G401.6 (cell line): ENCODE measurements at regions not wholly inside any gene's neighbourhood (a gene's known extent, or its start where the extent isn't known, plus 50 kb on each side); places are given as distances from the start of the nearest gene placed in this dataset.
"Not testable (repeated sequence)": the region's sequence is repeated elsewhere in the genome, so short reads cannot be mapped to it uniquely, and the experiment has no call there.

Experiments used
- FAIRE-seq: peaks from 2 replicates; lab custom pipeline; 2012; peaks lifted over from hg19 to GRCh38; lab: Jason Lieb, UNC

- no peak for FAIRE-seq
Observed at GRCh38 chr14:40691066-40691465, 915.6 kb upstream of the LRFN5 start.

GRCh38 chr14:40685764-40686163 lies 920.9 kb upstream of the LRFN5 start:
- no peak for FAIRE-seq

GRCh38 chr14:40684328-40684727 lies 922.3 kb upstream of the LRFN5 start:
- no peak for FAIRE-seq

GRCh38 chr14:40682131-40682913 lies 924.4 kb upstream of the LRFN5 start:
- no peak for FAIRE-seq

- FAIRE-seq = no peak
Observed at GRCh38 chr14:40679256-40679655, 927.4 kb upstream of the LRFN5 start.

- not testable (repeated sequence) for FAIRE-seq
Observed at GRCh38 chr14:40677206-40677605, 929.5 kb upstream of the LRFN5 start.

GRCh38 chr14:40674502-40674901 lies 932.2 kb upstream of the LRFN5 start:
- no peak for FAIRE-seq

- FAIRE-seq = no peak
Observed at GRCh38 chr14:40656311-40656710, 950.4 kb upstream of the LRFN5 start.

- FAIRE-seq = no peak
Observed at GRCh38 chr14:40652089-40652691, 954.5 kb upstream of the LRFN5 start.

- no peak for FAIRE-seq
Observed at GRCh38 chr14:40630471-40630870, 976.2 kb upstream of the LRFN5 start.

- not testable (repeated sequence) for FAIRE-seq
Observed at GRCh38 chr14:40629551-40630137, 977.0 kb upstream of the LRFN5 start.

- no peak for FAIRE-seq
Observed at GRCh38 chr14:40629144-40629543, 977.5 kb upstream of the LRFN5 start.

GRCh38 chr14:40623643-40624042 lies 983.0 kb upstream of the LRFN5 start:
- no peak for FAIRE-seq

- no peak for FAIRE-seq
Observed at GRCh38 chr14:40618225-40618898, 988.3 kb upstream of the LRFN5 start.

GRCh38 chr14:40616579-40616978 lies 990.1 kb upstream of the LRFN5 start:
- no peak for FAIRE-seq

- no peak for FAIRE-seq
Observed at GRCh38 chr14:40601063-40601462, 1005.6 kb upstream of the LRFN5 start.

- no peak for FAIRE-seq
Observed at GRCh38 chr14:40599725-40600124, 1007.0 kb upstream of the LRFN5 start.

- no peak for FAIRE-seq
Observed at GRCh38 chr14:40581264-40581663, 1025.4 kb upstream of the LRFN5 start.

GRCh38 chr14:40576880-40577478 lies 1029.7 kb upstream of the LRFN5 start:
- no peak for FAIRE-seq

GRCh38 chr14:40574780-40575179 lies 1031.9 kb upstream of the LRFN5 start:
- no peak for FAIRE-seq

GRCh38 chr14:40525314-40525713 lies 1081.4 kb upstream of the LRFN5 start:
- FAIRE-seq = no peak

- no peak for FAIRE-seq
Observed at GRCh38 chr14:40523123-40523522, 1083.6 kb upstream of the LRFN5 start.

GRCh38 chr14:40494483-40494882 lies 1062.2 kb upstream of the FBXO33 start:
- no peak for FAIRE-seq
